DND-41 (cell line): ENCODE measurements at regions not wholly inside any gene's neighbourhood (a gene's known extent, or its start where the extent isn't known, plus 50 kb on each side); places are given as distances from the start of the nearest gene placed in this dataset.

Experiments used
- ATAC-seq: fragments of 200-7000 bp; cut with Tn5 transposase; 3 replicates; pipeline ENCODE4 v1.9.1; 2021; ENCODE audit warnings: low read depth; ENCODE audit not compliant: insufficient read depth
- DNase-seq: peaks from one replicate; pipeline ENCODE4 v3.0.0-alpha.2; 2020
- H2AFZ ChIP-seq: 2 replicates; pipeline ENCODE4 v1.6.0; 2012; ENCODE audit warnings: low read depth, low read length
- H3K27ac ChIP-seq: 2 replicates; pipeline ENCODE4 v1.5.1; 2012; ENCODE audit warnings: low read length, inconsistent platforms
- H3K27me3 ChIP-seq: fragments of 200-600 bp; sonication (generic); 2 replicates; pipeline ENCODE4 v1.6.0; 2012; ENCODE audit warnings: low read length, mild to moderate bottlenecking, inconsistent platforms; ENCODE audit not compliant: insufficient read depth, poor library complexity
- H3K36me3 ChIP-seq: 2 replicates; pipeline ENCODE4 v1.5.1; 2012; ENCODE audit warnings: low read length, inconsistent platforms; ENCODE audit not compliant: insufficient read depth
- H3K4me1 ChIP-seq: 2 replicates; pipeline ENCODE4 v1.5.1; 2012; ENCODE audit warnings: mild to moderate bottlenecking, low read length; ENCODE audit not compliant: insufficient read depth
- H3K4me2 ChIP-seq: 2 replicates; pipeline ENCODE4 v1.6.0; 2012; ENCODE audit warnings: mild to moderate bottlenecking, moderate library complexity, low read length, inconsistent platforms; ENCODE audit not compliant: insufficient read depth
- H3K4me3 ChIP-seq, 2 experiments: fragments of 200-600 bp in 1 of 2; shearing (Covaris generic) in 1 of 2; 2 replicates each; pipeline ENCODE4 v1.5.1; 2012 to 2016; ENCODE audit warnings: inconsistent platforms in 2 of 2, low read length in 2 of 2, mild to moderate bottlenecking in 2 of 2, low read depth in 1 of 2, moderate library complexity in 1 of 2
- H3K79me2 ChIP-seq: 2 replicates; pipeline ENCODE4 v1.6.0; 2012; ENCODE audit warnings: low read length, inconsistent platforms; ENCODE audit not compliant: insufficient read depth
- H3K9ac ChIP-seq: 2 replicates; pipeline ENCODE4 v1.6.0; 2012; ENCODE audit warnings: low read depth, mild to moderate bottlenecking, inconsistent platforms, low read length, moderate library complexity
- H3K9me3 ChIP-seq: 2 replicates; pipeline ENCODE4 v1.5.1; 2012; ENCODE audit warnings: low read length, moderate library complexity, mild to moderate bottlenecking, inconsistent platforms; ENCODE audit not compliant: insufficient read depth, severe bottlenecking
- H4K20me1 ChIP-seq: 2 replicates; pipeline ENCODE4 v1.6.0; 2012; ENCODE audit warnings: low read length; ENCODE audit not compliant: insufficient read depth
- EZH2 ChIP-seq: IDR thresholded peaks from 3 replicates; pipeline ENCODE4 v1.6.1; 2012; ENCODE audit warnings: borderline replicate concordance, low read depth, mild to moderate bottlenecking, moderate library complexity, low read length, inconsistent platforms; ENCODE audit not compliant: severe bottlenecking
- TF ChIP-seq, protein P1 (sequence below): IDR thresholded peaks from 2 replicates; pipeline ENCODE4 v1.5.1; 2012; ENCODE audit warnings: borderline replicate concordance, low read length, moderate library complexity, mild to moderate bottlenecking; ENCODE audit not compliant: poor library complexity, severe bottlenecking; ENCODE audit errors: extremely low read depth

DNA sequence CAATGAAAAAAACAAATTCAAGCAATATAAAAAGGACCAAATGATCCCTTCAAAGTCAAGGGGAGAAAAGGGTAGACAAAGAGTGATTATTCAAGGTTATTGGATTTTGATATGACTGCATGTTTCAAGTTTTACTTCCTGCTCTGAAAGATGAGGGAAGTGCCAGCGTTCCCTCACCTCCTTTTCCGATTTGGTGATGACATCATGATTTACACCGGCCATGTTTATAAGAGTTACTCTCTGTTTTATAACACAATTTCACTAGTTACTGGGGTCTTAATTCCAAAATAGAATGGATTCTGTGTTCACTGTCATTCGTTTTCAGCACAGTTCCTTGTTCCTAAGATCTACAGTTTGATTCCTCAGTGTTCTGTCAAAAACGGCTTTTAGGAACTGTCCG, 60.5 kb upstream of the CPXM2 start:
- no peak for ATAC-seq
- no peak overlapping the region for H3K4me2 ChIP-seq
- H3K27ac ChIP-seq = no peak overlapping the region
- no peaks in the 10 kb centered on the region for H4K20me1 ChIP-seq
- no peaks in the 10 kb centered on the region for H3K4me1 ChIP-seq
- H3K36me3 ChIP-seq = no peaks in the 10 kb centered on the region
- H3K9ac ChIP-seq = no peak overlapping the region
- TF ChIP-seq, protein P1, sequence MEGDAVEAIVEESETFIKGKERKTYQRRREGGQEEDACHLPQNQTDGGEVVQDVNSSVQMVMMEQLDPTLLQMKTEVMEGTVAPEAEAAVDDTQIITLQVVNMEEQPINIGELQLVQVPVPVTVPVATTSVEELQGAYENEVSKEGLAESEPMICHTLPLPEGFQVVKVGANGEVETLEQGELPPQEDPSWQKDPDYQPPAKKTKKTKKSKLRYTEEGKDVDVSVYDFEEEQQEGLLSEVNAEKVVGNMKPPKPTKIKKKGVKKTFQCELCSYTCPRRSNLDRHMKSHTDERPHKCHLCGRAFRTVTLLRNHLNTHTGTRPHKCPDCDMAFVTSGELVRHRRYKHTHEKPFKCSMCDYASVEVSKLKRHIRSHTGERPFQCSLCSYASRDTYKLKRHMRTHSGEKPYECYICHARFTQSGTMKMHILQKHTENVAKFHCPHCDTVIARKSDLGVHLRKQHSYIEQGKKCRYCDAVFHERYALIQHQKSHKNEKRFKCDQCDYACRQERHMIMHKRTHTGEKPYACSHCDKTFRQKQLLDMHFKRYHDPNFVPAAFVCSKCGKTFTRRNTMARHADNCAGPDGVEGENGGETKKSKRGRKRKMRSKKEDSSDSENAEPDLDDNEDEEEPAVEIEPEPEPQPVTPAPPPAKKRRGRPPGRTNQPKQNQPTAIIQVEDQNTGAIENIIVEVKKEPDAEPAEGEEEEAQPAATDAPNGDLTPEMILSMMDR = no peak
- no peaks in the 10 kb centered on the region for H3K9me3 ChIP-seq
- H2AFZ ChIP-seq = no peak overlapping the region
- no peak overlapping the region for H3K4me3 ChIP-seq
- H3K27me3 ChIP-seq = peaks cover 3% of the 10 kb centered on the region
- no peaks in the 10 kb centered on the region for H3K79me2 ChIP-seq
- DNase-seq = no peak

DNA sequence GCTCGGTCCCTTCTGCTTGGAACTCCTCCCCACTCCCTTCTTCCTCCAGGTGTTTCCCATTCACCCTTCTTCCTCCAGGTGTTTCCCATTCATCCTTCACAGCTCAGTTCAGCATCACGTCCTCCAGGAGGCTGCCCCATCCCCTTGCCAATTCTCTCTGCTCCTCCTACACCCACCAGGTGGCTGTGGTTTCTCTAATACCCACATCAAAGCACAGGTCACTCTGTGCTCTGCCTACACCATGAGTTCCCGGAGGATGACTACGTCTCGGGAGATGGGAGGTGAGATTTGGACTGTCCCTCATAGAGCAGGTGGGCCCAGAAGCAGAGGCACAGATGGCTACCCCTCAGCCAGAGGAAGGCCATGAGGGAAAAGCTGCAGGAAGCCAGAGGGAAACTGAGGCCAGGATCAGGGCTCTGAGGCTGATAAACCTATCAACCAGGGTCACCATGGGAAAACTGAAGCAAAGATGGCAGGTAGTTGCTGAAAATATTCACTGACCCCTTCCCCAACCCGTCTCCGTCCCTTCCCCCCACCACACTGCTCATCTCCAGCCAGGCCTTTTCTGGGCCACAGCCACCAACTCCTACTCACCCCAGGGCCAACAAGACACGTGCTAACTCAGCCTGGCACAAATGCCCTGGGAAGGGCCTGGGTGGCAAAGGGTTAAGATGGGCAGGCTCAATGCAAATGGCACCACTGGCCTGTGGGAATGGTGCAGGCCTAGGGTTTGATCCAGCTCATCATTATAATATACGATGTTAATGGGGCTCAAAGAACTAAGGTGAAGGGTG, 56.6 kb upstream of the CPXM2 start:
- H3K9me3 ChIP-seq = no peaks in the 10 kb centered on the region
- H3K9ac ChIP-seq = no peak overlapping the region
- no peak overlapping the region for H3K27ac ChIP-seq
- H3K79me2 ChIP-seq = no peaks in the 10 kb centered on the region
- no peak overlapping the region for H3K4me3 ChIP-seq
- no peak overlapping the region for H3K4me2 ChIP-seq
- DNase-seq (no peak), ATAC-seq (no peak)
- peaks cover 5% of the 10 kb centered on the region for H3K27me3 ChIP-seq
- H3K36me3 ChIP-seq = no peaks in the 10 kb centered on the region
- H3K4me1 ChIP-seq = no peaks in the 10 kb centered on the region
- TF ChIP-seq, protein P1 = no peak
- TF ChIP-seq EZH2 = no peak
- no peak overlapping the region for H2AFZ ChIP-seq
- no peaks in the 10 kb centered on the region; the same call in 1 of the 2 replicates for H4K20me1 ChIP-seq

DNA sequence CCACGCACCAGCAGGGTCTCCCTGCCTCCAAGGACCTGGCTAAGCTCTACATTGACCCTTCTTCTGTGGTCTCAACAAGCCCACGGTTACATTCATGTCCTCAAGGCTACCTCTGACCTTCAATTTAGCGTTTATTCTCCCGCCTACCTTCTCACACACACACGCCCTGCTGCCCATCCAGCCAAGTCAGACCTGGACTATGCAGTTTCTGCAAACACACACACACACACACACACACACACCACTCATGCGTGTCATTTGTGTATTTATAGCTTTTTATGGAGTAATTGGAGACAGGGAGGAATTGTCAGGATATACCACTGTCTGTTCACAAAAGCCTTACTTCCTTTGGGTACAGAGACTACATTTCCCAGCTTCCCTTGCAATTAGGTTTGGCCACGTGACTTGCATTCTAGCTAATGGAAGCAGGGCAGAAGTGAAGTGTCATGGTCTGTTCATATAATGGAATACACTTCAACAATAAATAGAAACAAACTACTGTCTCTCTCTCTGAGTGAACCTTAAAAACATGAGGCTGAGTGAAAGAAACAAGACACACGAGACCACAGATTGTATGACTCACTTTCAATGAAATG, 53.8 kb upstream of the CPXM2 start:
- Histone ChIP-seq H3K27ac (no peak overlapping the region), H3K79me2 (no peaks in the 10 kb centered on the region), H4K20me1 (no peaks in the 10 kb centered on the region; the same call in 1 of the 2 replicates), H3K4me2 (no peak overlapping the region), H3K9me3 (no peaks in the 10 kb centered on the region), H2AFZ (no peak overlapping the region; the same call in 1 of the 2 replicates), H3K4me1 (no peaks in the 10 kb centered on the region), H3K36me3 (no peaks in the 10 kb centered on the region), H3K9ac (no peak overlapping the region), H3K27me3 (peaks cover 2% of the 10 kb centered on the region), H3K4me3 (no peak overlapping the region)
- ATAC-seq (peak; percentile 68), DNase-seq (peak; percentile 13)
- TF ChIP-seq EZH2 = no peak
- TF ChIP-seq, protein P1 = no peak
